Adrenal gland (tissue), 9 donors: ENCODE measurements at regions not wholly inside any gene's neighbourhood (a gene's known extent, or its start where the extent isn't known, plus 50 kb on each side); places are given as distances from the start of the nearest gene placed in this dataset.

Source experiments
- DNase-seq, 7 donors: peaks; one replicate each; pipeline ENCODE4 v3.0.0-alpha.2; 2019 to 2020
- H3K27ac ChIP-seq, 5 donors: fragments of 200-600 bp; sonication (generic) in 4 of 5; 1 replicate in 3 of 5; 2 replicates in 2 of 5; pipeline versions ENCODE4 v1.5.1 to v1.8.0; 2016 to 2020; ENCODE audit warnings: mild to moderate bottlenecking in 1 of 5
- H3K27me3 ChIP-seq: fragments of 200-600 bp; 2 replicates; pipeline ENCODE4 v1.8.0; 2021
- H3K36me3 ChIP-seq, 2 donors: fragments of 200-600 bp; replicated peaks in 1 of 2; 1 replicate in 1 of 2; 2 replicates in 1 of 2; pipeline versions ENCODE4 v1.5.1 to v1.8.0; 2018 to 2022
- H3K4me1 ChIP-seq, 2 donors: fragments of 200-600 bp; replicated peaks in 1 of 2; 1 replicate in 1 of 2; 2 replicates in 1 of 2; pipeline versions ENCODE4 v1.5.1 to v1.8.0; 2018 to 2021
- H3K4me3 ChIP-seq, 4 donors: fragments of 200-600 bp; sonication (generic) in 3 of 4; one replicate each; pipeline ENCODE4 v1.5.1; 2016 to 2018
- H3K9me3 ChIP-seq, 3 donors: fragments of 200-600 bp; sonication (generic) in 1 of 3; replicated peaks in 1 of 3; 1 replicate in 2 of 3; 2 replicates in 1 of 3; pipeline versions ENCODE4 v1.5.1 to v1.8.0; 2016 to 2021
- POLR2A ChIP-seq, 2 donors: fragments of 450-650 bp; IDR thresholded peaks; one replicate each; pipeline ENCODE4 v1.6.1; 2017; ENCODE audit warnings: antibody characterized with exemption in 2 of 2, mild to moderate bottlenecking in 2 of 2, moderate library complexity in 1 of 2
- WGBS, 4 donors: extraction: QIAGEN DNeasy Blood & Tissue Kit in 2 of 4; methylation state at CpG; one replicate each; pipeline versions ENCODE4 v1.1.5 to v1.1.7; 2013 to 2017; 5-methylcytosine and 5-hydroxymethylcytosine counted together
- intact Hi-C, 2 donors: fragments of 100-400 bp; cut with DNase I; formaldehyde crosslinking; loops; one replicate each; pipeline versions ENCODE4 v1.14.1 to v1.15.0; 2022 to 2023
- TF ChIP-seq, protein P1 (sequence below), 6 experiments: fragments of 450-650 bp in 4 of 6; fragments of 200-600 bp in 2 of 6; sonication (generic) in 1 of 6; IDR thresholded peaks; 1 replicate in 5 of 6; 2 replicates in 1 of 6; pipeline versions ENCODE4 v1.5.1 to v1.8.0; 2016 to 2021; ENCODE audit warnings: antibody characterized with exemption in 6 of 6, mild to moderate bottlenecking in 2 of 6, moderate library complexity in 1 of 6
- donor health status: healthy with polysubstance abuse.
- donor health status: Bipolar disorder and iron deficiency.
- donor health status: DM: yes; HTN: yes; CAD: no.
- donor health status: DM: no; HTN: no; CAD: no.
- donor health status: DM: no; HTN: no; CAD: no.

GRCh38 chr9:20112205-20112783 is 323.5 kb upstream of the SLC24A2 start:
- DNase-seq: no peak
- Histone ChIP-seq H3K27me3 (no peaks in the 10 kb centered on the region), H3K27ac (no peak overlapping the region), H3K4me1 (no peaks in the 10 kb centered on the region), H3K9me3 (no peaks in the 10 kb centered on the region), H3K36me3 (no peaks in the 10 kb centered on the region), H3K4me3 (no peak overlapping the region)
- 63 to 81% (median 74%) methylated on average over 7 of the region's 7 CpGs for WGBS, 4 donors
- intact Hi-C loops: no loop called here
- TF ChIP-seq POLR2A (IDR thresholded peaks at IDR 0.05): no peak
- TF ChIP-seq, protein P1, sequence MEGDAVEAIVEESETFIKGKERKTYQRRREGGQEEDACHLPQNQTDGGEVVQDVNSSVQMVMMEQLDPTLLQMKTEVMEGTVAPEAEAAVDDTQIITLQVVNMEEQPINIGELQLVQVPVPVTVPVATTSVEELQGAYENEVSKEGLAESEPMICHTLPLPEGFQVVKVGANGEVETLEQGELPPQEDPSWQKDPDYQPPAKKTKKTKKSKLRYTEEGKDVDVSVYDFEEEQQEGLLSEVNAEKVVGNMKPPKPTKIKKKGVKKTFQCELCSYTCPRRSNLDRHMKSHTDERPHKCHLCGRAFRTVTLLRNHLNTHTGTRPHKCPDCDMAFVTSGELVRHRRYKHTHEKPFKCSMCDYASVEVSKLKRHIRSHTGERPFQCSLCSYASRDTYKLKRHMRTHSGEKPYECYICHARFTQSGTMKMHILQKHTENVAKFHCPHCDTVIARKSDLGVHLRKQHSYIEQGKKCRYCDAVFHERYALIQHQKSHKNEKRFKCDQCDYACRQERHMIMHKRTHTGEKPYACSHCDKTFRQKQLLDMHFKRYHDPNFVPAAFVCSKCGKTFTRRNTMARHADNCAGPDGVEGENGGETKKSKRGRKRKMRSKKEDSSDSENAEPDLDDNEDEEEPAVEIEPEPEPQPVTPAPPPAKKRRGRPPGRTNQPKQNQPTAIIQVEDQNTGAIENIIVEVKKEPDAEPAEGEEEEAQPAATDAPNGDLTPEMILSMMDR (IDR thresholded peaks at IDR 0.05): no peak

GRCh38 chr9:20111173-20111843 is 322.5 kb upstream of the SLC24A2 start:
- H3K4me3 ChIP-seq: no peak overlapping the region
- H3K4me1 ChIP-seq: no peaks in the 10 kb centered on the region
- WGBS, 4 donors: 43 to 62% (median 53%) methylated on average over 3 of the region's 3 CpGs
- no peaks in the 10 kb centered on the region for H3K9me3 ChIP-seq
- intact Hi-C loops: no loop called here
- DNase-seq: no peak
- no peaks in the 10 kb centered on the region for H3K36me3 ChIP-seq
- no peak overlapping the region for H3K27ac ChIP-seq
- TF ChIP-seq POLR2A (IDR thresholded peaks at IDR 0.05): no peak
- TF ChIP-seq, protein P1 (IDR thresholded peaks at IDR 0.05): no peak
- H3K27me3 ChIP-seq: no peaks in the 10 kb centered on the region

DNA sequence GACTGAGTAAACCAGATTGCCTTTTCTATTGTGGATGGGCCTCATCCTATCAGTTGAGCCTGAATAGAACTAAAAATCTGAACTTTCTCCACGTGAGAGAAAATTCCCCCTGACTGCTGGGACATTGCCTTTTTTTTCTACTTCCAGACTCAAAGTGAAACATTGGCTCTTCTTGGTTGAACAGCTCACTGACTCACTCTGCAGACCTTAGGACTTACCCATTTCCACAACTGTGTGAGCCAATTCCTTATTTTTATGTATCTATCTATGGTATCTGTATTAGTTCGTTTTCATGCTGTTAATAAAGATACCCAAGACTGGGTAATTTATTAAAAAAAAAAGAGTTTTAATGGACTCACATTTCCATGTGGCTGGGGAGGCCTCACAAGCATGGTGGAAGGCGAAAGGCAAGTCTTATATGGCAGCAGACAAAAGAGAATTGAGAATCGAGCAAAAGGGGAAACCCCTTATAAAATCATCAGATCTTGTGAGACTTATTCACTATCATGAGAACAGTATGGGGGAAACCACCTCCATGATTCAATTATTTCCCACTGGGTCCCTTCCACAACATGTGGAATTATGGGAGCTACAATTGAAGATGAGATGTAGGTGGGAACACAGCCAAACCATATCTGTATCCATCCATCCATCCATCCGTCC is 306.7 kb upstream of the SLC24A2 start:
- DNase-seq: no peak
- TF ChIP-seq, protein P1 (IDR thresholded peaks at IDR 0.05): no peak
- no peak for TF ChIP-seq POLR2A (IDR thresholded peaks at IDR 0.05)
- Histone ChIP-seq H3K27me3 (no peaks in the 10 kb centered on the region), H3K36me3 (no peaks in the 10 kb centered on the region), H3K9me3 (no peaks in the 10 kb centered on the region), H3K4me3 (no peak overlapping the region), H3K27ac (no peak overlapping the region), H3K4me1 (no peaks in the 10 kb centered on the region)
- intact Hi-C loops: no loop called here
- 60 to 76% (median 70%) methylated on average over 5 of the region's 5 CpGs for WGBS, 4 donors

- H3K9me3 ChIP-seq: no peaks in the 10 kb centered on the region
- TF ChIP-seq, protein P1 (IDR thresholded peaks at IDR 0.05): no peak
- no peak for TF ChIP-seq POLR2A (IDR thresholded peaks at IDR 0.05)
Observed at GRCh38 chr9:20092561-20092960, 303.7 kb upstream of the SLC24A2 start.

More at GRCh38 chr9:20092561-20092960, 303.7 kb upstream of the SLC24A2 start:
- Histone ChIP-seq H3K4me3 (no peak overlapping the region), H3K27me3 (no peaks in the 10 kb centered on the region), H3K36me3 (no peaks in the 10 kb centered on the region), H3K4me1 (no peaks in the 10 kb centered on the region), H3K27ac (no peak overlapping the region)
- no peak for DNase-seq
- intact Hi-C loops: no loop called here
- WGBS, 4 donors: 68 to 96% (median 82%) methylated on average over 1 of the region's 1 CpG
